ENCODE measurements at regions not wholly inside any gene's neighbourhood (a gene's known extent, or its start where the extent isn't known, plus 50 kb on each side); places are given as distances from the start of the nearest gene placed in this dataset.

GRCh38 chr5:24854850-24855249, 210.1 kb upstream of the CDH10 start:
- POLR2A ChIA-PET = no interaction called here

DNA sequence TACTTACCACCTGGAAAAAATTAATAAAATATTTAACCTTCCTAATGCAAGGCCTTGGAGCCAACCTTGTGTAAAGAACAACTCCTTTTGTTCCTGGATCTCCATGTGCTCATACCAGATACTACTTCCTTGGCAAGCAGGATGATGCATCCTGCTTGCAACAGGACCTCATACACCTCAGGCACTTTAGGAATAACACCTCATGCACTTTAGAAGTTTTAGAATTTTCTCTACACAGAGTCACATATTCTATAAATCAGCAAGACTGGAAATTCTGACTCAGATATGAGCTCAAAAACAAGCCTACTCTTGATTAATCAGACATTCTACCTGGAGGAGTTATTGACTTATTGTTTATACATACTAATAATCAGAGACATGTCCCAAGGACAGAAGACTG, 209.6 kb upstream of the CDH10 start:
- Mint-ChIP-seq H3K4me1 (no peaks in the 10 kb centered on the region), H3K27ac (no peak overlapping the region)
- POLR2A ChIA-PET = no interaction called here

More at GRCh38 chr5:24854850-24855249, 210.1 kb upstream of the CDH10 start:
- Mint-ChIP-seq H3K36me3 (no peaks in the 10 kb centered on the region), H3K27ac (no peak overlapping the region), H3K9me3 (peaks cover 0 to 13% (median 7%) of the 10 kb centered on the region in 9 donors), H3K4me1 (no peaks in the 10 kb centered on the region), H3K27me3 (no peaks in the 10 kb centered on the region), H3K4me3 (no peak overlapping the region)
- DNase-seq = no peak
- no peak for ATAC-seq

GRCh38 chr5:24850926-24851486, 206.2 kb upstream of the CDH10 start:
- no peak overlapping the region for H3K4me3 Mint-ChIP-seq
- no peaks in the 10 kb centered on the region for H3K4me1 Mint-ChIP-seq
- DNase-seq (no peak), ATAC-seq (no peak)
- no peaks in the 10 kb centered on the region for H3K27me3 Mint-ChIP-seq
- no peaks in the 10 kb centered on the region for H3K36me3 Mint-ChIP-seq
- peaks cover 0 to 17% (median 12%) of the 10 kb centered on the region in 9 donors for H3K9me3 Mint-ChIP-seq
- no peak overlapping the region for H3K27ac Mint-ChIP-seq
- POLR2A ChIA-PET = no interaction called here

More for the DNA sequence above, 209.6 kb upstream of the CDH10 start:
- ATAC-seq = no peak
- Mint-ChIP-seq H3K27me3 (no peaks in the 10 kb centered on the region), H3K36me3 (no peaks in the 10 kb centered on the region), H3K4me3 (no peak overlapping the region), H3K9me3 (peaks cover 0 to 13% (median 7%) of the 10 kb centered on the region in 9 donors)
- no peak for DNase-seq

GRCh38 chr5:24849210-24849609, 204.4 kb upstream of the CDH10 start:
- Mint-ChIP-seq H3K27me3 (no peaks in the 10 kb centered on the region), H3K4me1 (no peaks in the 10 kb centered on the region), H3K27ac (no peak overlapping the region), H3K4me3 (no peak overlapping the region), H3K36me3 (peaks cover 0 to under 1% (median 0%) of the 10 kb centered on the region in 3 donors), H3K9me3 (peaks cover 1 to 16% (median 13%) of the 10 kb centered on the region in 9 donors)
- ATAC-seq = no peak
- POLR2A ChIA-PET = no interaction called here
- DNase-seq = no peak

GRCh38 chr5:24831989-24832388, 187.2 kb upstream of the CDH10 start:
- POLR2A ChIA-PET = no interaction called here
- no peak overlapping the region for H3K27ac Mint-ChIP-seq
- H3K9me3 Mint-ChIP-seq = peaks cover 0 to 34% (median 10%) of the 10 kb centered on the region in 9 donors
- DNase-seq = no peak
- no peak overlapping the region for H3K4me3 Mint-ChIP-seq
- no peaks in the 10 kb centered on the region for H3K36me3 Mint-ChIP-seq
- no peaks in the 10 kb centered on the region for H3K4me1 Mint-ChIP-seq
- no peak for ATAC-seq
- H3K27me3 Mint-ChIP-seq = no peaks in the 10 kb centered on the region

GRCh38 chr5:24823625-24824024, 178.8 kb upstream of the CDH10 start:
- H3K36me3 Mint-ChIP-seq = peaks cover 0 to 8% (median 0%) of the 10 kb centered on the region in 3 donors
- H3K9me3 Mint-ChIP-seq = peaks cover 8 to 58% (median 17%) of the 10 kb centered on the region in 9 donors
- ATAC-seq (no peak), DNase-seq (no peak)
- no peak overlapping the region for H3K4me3 Mint-ChIP-seq
- H3K27ac Mint-ChIP-seq = no peak overlapping the region
- H3K4me1 Mint-ChIP-seq = no peaks in the 10 kb centered on the region
- no peaks in the 10 kb centered on the region for H3K27me3 Mint-ChIP-seq
- POLR2A ChIA-PET = no interaction called here

- POLR2A ChIA-PET = no interaction called here
- H3K4me1 Mint-ChIP-seq = no peaks in the 10 kb centered on the region
These were observed 175.1 kb upstream of the CDH10 start for GRCh38 chr5:24819841-24820240.

GRCh38 chr5:24817966-24818365, 173.2 kb upstream of the CDH10 start:
- POLR2A ChIA-PET = no interaction called here
- Mint-ChIP-seq H3K27ac (no peak overlapping the region), H3K36me3 (peaks cover 0 to 6% (median 0%) of the 10 kb centered on the region in 3 donors), H3K9me3 (peaks cover 8 to 56% (median 19%) of the 10 kb centered on the region in 9 donors), H3K4me3 (no peak overlapping the region), H3K27me3 (no peaks in the 10 kb centered on the region), H3K4me1 (no peaks in the 10 kb centered on the region)
- ATAC-seq (no peak), DNase-seq (no peak)

More at GRCh38 chr5:24819841-24820240, 175.1 kb upstream of the CDH10 start:
- ATAC-seq (no peak), DNase-seq (no peak)
- Mint-ChIP-seq H3K27me3 (no peaks in the 10 kb centered on the region), H3K4me3 (no peak overlapping the region), H3K36me3 (peaks cover 0 to 3% (median 0%) of the 10 kb centered on the region in 3 donors), H3K9me3 (peaks cover 8 to 53% (median 19%) of the 10 kb centered on the region in 9 donors), H3K27ac (no peak overlapping the region)

- Mint-ChIP-seq H3K4me3 (no peak overlapping the region), H3K27ac (no peak overlapping the region), H3K27me3 (no peaks in the 10 kb centered on the region), H3K9me3 (peaks cover 6 to 47% (median 9%) of the 10 kb centered on the region in 9 donors), H3K4me1 (no peaks in the 10 kb centered on the region), H3K36me3 (peaks cover 0 to 6% (median 0%) of the 10 kb centered on the region in 3 donors)
- ATAC-seq (no peak), DNase-seq (no peak)
- POLR2A ChIA-PET = no interaction called here
These were observed 171.4 kb upstream of the CDH10 start for GRCh38 chr5:24816206-24816605.

- H3K27me3 Mint-ChIP-seq = no peaks in the 10 kb centered on the region
- no peak overlapping the region for H3K27ac Mint-ChIP-seq
- POLR2A ChIA-PET = no interaction called here
- H3K9me3 Mint-ChIP-seq = peaks cover 0 to 27% (median 10%) of the 10 kb centered on the region in 9 donors
- no peaks in the 10 kb centered on the region for H3K4me1 Mint-ChIP-seq
- H3K36me3 Mint-ChIP-seq = peaks cover 0 to 5% (median 0%) of the 10 kb centered on the region in 3 donors
- ATAC-seq (no peak), DNase-seq (no peak)
- H3K4me3 Mint-ChIP-seq = no peak overlapping the region
These were observed 160.5 kb upstream of the CDH10 start for GRCh38 chr5:24805230-24805629.

- no peaks in the 10 kb centered on the region for H3K4me1 Mint-ChIP-seq
- no peak for ATAC-seq
- no peak overlapping the region for H3K4me3 Mint-ChIP-seq
- peaks cover 0 to 24% (median 10%) of the 10 kb centered on the region in 9 donors for H3K9me3 Mint-ChIP-seq
- H3K27ac Mint-ChIP-seq = no peak overlapping the region
- POLR2A ChIA-PET = no interaction called here
- no peaks in the 10 kb centered on the region for H3K27me3 Mint-ChIP-seq
- DNase-seq = no peak
- no peaks in the 10 kb centered on the region for H3K36me3 Mint-ChIP-seq
These were observed 159.5 kb upstream of the CDH10 start for GRCh38 chr5:24804221-24804681.

DNA sequence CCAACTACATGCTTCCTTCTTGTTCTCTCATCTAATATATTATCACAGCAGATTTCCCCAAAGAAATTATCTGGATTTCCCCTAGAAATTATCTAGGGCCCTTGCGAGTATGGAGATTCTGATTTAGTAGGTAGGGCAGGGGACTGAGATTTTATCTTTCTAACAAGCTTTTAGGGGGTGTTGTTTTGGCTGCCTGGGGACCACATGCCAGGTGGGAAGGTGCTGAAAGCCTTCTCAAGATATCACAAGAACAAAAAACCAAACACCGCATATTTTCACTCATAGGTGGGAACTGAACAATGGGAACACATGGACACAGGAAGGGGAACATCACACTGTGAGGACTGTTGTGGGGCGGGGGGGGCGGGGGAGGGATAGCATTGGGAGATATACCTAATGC, 146.5 kb upstream of the CDH10 start:
- ATAC-seq (no peak), DNase-seq (no peak)
- Mint-ChIP-seq H3K4me3 (no peak overlapping the region), H3K9me3 (peaks cover 6 to 33% (median 16%) of the 10 kb centered on the region in 9 donors), H3K27me3 (no peaks in the 10 kb centered on the region), H3K27ac (no peak overlapping the region), H3K4me1 (no peaks in the 10 kb centered on the region), H3K36me3 (no peaks in the 10 kb centered on the region)
- POLR2A ChIA-PET = no interaction called here

- no peaks in the 10 kb centered on the region for H3K27me3 Mint-ChIP-seq
- no peak for DNase-seq
- peaks cover 6 to 32% (median 16%) of the 10 kb centered on the region in 9 donors for H3K9me3 Mint-ChIP-seq
- H3K4me1 Mint-ChIP-seq = no peaks in the 10 kb centered on the region
- no peak overlapping the region for H3K27ac Mint-ChIP-seq
- no peak for ATAC-seq
- H3K4me3 Mint-ChIP-seq = no peak overlapping the region
- POLR2A ChIA-PET = no interaction called here
- H3K36me3 Mint-ChIP-seq = no peaks in the 10 kb centered on the region
These were observed 145.0 kb upstream of the CDH10 start for GRCh38 chr5:24789611-24790351.

All from naive thymus-derived CD8-positive, alpha-beta T cell (primary cell).